ENCODE measurements at regions not wholly inside any gene's neighbourhood (a gene's known extent, or its start where the extent isn't known, plus 50 kb on each side); places are given as distances from the start of the nearest gene placed in this dataset.

DNA sequence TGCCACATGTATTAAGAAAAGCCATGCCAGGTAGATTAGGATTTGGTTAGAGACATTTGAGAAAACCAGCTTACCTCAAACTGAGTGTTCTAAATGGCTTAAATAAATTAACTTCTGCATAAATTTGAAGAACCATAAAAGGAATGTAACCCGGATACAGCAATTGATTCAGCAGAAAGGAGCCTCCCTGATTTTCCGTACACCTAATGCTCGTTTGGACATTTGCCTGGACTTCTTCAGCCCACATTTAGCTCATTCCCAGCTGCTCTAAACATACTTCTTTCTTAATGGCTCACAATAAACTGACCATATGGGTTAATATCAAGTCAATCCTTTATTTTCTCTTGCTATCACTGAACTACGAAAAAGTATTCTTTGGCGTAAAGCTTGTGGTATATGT is 392.4 kb downstream of the ZNF516 start:
- TF ChIP-seq CTCF (IDR thresholded peaks at IDR 0.05; ENCODE audit: low read length) (no peak), EZH2 (optimal IDR thresholded peaks at IDR 0.05; ENCODE audit: low read depth, low read length) (no peak)
